A549 (cell line): ENCODE measurements at regions not wholly inside any gene's neighbourhood (a gene's known extent, or its start where the extent isn't known, plus 50 kb on each side); places are given as distances from the start of the nearest gene placed in this dataset.

Experiments
- TF ChIP-seq, protein P1 (sequence below): fragments of >200 bp; sonication (Bioruptor Twin); formaldehyde crosslinking; IDR thresholded peaks from 3 replicates; pipeline ENCODE4 v1.5.1; 2016
- TF ChIP-seq, protein P2 (sequence below): fragments of 250-450 bp; sonication (Bioruptor Pico); IDR thresholded peaks from 2 replicates; pipeline ENCODE4 v1.5.0; 2021; ENCODE audit warnings: mild to moderate bottlenecking, moderate library complexity, borderline replicate concordance
- TF ChIP-seq, protein P3 (sequence below): fragments of 450-650 bp; IDR thresholded peaks from 2 replicates; pipeline ENCODE4 v1.6.1; 2014; ENCODE audit warnings: antibody characterized with exemption

DNA sequence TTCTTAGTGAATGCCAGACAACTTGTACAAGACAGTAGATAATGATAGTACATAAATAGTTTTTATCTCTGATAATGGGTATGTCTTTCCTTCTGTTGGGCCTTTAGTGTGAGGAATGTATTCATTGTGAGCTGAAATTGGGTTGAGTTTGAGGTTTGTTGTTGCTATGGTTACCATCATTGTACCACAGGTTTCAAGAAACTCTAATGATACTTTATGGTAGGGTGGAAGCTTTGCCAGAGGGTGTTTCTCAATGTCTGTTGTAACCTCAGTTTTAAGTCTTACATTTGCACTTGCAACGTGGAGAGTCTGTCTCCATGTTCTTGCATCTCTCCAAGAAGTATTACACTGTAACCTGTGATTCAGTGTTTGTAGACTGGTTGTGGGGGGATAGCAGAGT lies 1550.1 kb downstream of the MAT2B start:
- TF ChIP-seq, protein P1, sequence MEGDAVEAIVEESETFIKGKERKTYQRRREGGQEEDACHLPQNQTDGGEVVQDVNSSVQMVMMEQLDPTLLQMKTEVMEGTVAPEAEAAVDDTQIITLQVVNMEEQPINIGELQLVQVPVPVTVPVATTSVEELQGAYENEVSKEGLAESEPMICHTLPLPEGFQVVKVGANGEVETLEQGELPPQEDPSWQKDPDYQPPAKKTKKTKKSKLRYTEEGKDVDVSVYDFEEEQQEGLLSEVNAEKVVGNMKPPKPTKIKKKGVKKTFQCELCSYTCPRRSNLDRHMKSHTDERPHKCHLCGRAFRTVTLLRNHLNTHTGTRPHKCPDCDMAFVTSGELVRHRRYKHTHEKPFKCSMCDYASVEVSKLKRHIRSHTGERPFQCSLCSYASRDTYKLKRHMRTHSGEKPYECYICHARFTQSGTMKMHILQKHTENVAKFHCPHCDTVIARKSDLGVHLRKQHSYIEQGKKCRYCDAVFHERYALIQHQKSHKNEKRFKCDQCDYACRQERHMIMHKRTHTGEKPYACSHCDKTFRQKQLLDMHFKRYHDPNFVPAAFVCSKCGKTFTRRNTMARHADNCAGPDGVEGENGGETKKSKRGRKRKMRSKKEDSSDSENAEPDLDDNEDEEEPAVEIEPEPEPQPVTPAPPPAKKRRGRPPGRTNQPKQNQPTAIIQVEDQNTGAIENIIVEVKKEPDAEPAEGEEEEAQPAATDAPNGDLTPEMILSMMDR, result no peak
- TF ChIP-seq, protein P2, sequence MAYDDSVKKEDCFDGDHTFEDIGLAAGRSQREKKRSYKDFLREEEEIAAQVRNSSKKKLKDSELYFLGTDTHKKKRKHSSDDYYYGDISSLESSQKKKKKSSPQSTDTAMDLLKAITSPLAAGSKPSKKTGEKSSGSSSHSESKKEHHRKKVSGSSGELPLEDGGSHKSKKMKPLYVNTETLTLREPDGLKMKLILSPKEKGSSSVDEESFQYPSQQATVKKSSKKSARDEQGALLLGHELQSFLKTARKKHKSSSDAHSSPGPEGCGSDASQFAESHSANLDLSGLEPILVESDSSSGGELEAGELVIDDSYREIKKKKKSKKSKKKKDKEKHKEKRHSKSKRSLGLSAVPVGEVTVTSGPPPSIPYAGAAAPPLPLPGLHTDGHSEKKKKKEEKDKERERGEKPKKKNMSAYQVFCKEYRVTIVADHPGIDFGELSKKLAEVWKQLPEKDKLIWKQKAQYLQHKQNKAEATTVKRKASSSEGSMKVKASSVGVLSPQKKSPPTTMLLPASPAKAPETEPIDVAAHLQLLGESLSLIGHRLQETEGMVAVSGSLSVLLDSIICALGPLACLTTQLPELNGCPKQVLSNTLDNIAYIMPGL, result no peak
- TF ChIP-seq, protein P3, sequence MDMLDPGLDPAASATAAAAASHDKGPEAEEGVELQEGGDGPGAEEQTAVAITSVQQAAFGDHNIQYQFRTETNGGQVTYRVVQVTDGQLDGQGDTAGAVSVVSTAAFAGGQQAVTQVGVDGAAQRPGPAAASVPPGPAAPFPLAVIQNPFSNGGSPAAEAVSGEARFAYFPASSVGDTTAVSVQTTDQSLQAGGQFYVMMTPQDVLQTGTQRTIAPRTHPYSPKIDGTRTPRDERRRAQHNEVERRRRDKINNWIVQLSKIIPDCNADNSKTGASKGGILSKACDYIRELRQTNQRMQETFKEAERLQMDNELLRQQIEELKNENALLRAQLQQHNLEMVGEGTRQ, result no peak
